Caki2 (cell line): ENCODE measurements at regions not wholly inside any gene's neighbourhood (a gene's known extent, or its start where the extent isn't known, plus 50 kb on each side); places are given as distances from the start of the nearest gene placed in this dataset.

Experiments
- DNase-seq: peaks from one replicate; pipeline ENCODE4 v3.0.0-alpha.2; 2015; ENCODE audit warnings: low read depth
- in situ Hi-C: cut with HindIII; loops from 2 replicates; pipeline ENCODE4 v1.10.0; 2016; ENCODE audit warnings: low sequenced_read_pairs, low pct_unique_long_range_greater_than_20kb, mixed read lengths

DNA sequence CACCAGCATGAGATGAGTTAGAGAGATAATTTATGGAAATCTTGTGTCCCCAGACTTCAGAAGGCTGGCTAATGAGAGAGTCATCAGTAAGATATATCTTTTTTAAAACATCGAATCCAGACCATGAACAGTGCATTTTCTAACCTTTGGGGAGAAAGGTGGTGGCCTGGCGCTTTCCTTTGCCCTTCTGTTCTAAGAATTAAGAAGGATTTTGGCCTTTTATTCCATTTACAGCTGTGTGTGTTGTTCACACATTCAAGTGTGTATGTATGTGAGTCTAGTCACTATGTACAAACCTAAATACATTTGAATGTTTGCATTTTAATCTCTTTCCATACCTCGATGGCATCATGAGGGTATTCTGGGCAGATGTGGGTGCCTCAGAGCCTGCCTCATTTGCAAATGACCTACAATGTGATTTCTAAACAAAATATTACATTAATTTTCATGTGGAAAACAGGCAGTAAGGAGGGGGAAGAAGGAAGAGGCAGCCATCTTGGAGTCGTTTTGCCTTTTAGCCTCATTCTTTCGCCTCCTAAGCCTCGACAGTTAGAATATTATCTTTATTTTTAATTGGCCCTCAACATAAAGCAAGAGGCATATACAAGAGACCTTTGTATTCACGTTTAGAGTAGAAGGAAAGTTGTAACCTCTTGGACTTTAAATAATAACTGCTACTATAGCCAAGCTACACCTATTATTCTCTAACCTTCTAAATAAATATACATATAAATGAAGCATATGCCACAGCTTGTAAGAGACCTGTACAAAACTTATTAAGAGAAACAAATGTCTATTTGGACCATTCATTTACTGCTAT, 125.3 kb upstream of the TMEM161B start:
- no peak for DNase-seq
- in situ Hi-C loops, result no loop called here

DNA sequence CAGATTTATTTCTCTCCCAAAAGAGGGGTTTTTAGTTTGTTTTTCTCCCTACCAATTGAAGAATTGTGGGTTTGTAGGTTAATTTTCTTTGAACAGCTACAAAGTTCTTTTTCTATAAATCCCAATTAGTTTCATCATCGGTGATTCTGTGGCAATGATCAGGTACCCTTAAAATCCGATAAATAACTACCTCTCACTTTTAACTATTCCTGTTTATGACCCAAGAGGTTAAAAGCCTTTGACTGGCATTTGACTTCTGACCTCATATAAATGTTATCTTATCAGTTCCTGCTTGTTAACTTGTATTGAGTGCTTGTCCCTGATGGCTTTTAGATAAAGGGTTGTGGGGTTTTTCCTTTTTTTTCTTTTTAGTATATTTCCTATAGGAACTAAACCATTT, 124.4 kb upstream of the TMEM161B start:
- no peak for DNase-seq
- in situ Hi-C loops, result no loop called here

DNA sequence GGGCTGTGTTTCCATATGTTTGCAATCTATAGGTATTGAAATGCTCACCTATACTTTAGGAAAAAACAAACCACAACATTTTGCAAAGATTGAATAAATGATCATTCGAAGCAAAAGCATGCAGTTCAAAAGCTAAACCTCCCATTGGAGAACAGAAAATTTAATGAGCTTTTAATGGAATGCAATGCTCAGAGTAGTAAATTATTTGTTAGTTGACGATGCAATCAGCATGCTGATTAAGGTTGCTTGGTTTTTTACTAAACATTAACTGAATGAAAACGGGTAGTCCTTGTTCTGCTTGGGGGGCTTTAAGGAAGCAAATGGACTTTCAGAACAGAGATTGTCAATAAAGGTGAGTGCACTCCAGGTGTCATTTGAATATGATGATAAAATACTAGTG, 123.3 kb upstream of the TMEM161B start:
- DNase-seq, result no peak
- in situ Hi-C loops, result no loop called here

DNA sequence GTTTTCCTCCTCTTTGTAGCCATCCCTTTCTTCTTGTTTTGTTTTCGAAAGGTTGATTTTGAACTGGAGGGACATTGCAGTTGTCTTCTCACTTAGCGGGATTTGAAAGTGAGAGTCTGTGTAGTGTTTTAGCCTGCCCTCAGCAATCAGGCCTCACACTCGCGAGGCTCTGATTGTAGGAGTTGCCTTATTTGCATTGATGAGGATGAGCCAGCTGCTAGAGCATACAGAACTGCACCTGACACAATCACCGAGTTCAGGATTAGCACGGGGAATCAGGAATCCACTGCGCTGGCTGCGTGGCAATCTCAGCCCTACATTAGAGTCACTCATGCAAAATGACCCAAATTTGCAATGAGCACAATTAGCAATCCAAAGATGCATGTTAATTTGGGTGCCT, 122.5 kb upstream of the TMEM161B start:
- in situ Hi-C loops, result no loop called here

DNA sequence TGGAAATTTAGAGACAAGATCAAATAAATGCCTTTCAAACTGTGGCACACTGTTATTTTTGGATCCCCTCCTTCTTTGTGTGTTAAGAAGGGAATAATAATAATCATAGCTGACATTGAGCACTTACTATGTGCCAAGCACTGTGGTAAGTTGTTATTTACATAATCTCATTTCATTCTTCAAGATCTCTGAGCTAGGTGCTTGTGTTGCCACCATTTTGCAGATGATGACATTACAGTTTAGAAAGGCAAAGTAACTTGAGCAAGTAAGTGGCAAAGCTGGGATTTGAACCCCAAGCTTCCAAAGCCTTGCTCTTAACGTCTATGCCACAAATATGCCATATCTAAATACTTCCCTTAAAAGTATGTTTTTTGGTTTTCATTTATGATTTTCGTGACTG, 121.8 kb upstream of the TMEM161B start:
- in situ Hi-C loops, result no loop called here
- DNase-seq, result no peak

More for the DNA sequence above, 122.5 kb upstream of the TMEM161B start:
- DNase-seq, result no peak

DNA sequence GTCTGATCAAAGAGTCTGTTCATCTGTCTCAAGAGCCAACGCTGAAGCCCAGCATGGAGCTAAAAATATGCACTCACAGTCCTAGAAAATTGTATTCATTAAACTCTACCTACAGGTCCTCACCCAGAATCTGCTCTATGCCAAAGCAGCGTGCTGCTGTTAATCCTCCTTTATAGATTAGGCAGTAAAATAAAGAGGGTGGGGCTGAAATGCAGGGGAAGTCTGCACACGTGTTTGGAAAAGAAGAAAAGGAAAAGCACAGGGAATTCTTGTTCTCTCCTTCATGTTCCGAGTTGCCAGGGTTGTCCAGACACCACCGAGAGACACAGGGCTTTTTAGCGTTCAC, 121.4 kb upstream of the TMEM161B start:
- no peak for DNase-seq
- in situ Hi-C loops, result no loop called here

DNA sequence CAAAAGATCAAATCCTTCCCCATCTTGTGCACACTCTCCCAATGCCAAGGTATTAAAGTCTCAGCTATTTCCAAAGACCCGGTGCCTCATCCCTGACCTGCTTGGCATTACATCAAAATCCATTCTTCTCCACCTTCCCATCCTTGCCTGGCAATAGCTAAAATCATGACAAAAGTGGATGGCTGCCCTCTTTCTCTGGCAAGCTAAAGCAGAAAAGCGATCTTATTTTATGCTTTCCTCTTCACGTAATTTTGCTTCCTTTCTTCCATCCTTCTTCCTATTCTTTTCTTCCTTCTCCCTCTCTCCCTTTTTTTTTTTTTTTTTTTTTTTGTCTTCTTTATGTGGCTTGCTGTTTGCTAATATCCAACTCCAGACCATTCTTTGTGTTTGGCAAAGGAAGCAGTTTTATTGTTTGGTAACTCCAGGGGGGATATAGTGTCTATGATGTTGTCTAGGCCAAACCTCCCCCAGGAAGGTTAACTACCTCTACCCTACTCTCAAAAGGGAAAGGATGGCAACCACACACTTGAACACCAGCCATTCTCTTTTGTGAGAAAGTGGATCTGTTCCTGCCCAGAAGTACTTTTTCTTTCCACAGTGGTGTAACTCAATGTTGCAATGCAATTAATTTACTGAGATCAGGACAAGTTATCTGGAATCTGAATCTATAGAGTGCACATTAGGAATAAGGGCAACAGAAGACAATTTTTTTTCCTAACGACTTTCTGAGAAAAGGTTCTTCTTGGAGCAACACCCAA, 120.9 kb upstream of the TMEM161B start:
- in situ Hi-C loops, result no loop called here
- DNase-seq, result no peak

DNA sequence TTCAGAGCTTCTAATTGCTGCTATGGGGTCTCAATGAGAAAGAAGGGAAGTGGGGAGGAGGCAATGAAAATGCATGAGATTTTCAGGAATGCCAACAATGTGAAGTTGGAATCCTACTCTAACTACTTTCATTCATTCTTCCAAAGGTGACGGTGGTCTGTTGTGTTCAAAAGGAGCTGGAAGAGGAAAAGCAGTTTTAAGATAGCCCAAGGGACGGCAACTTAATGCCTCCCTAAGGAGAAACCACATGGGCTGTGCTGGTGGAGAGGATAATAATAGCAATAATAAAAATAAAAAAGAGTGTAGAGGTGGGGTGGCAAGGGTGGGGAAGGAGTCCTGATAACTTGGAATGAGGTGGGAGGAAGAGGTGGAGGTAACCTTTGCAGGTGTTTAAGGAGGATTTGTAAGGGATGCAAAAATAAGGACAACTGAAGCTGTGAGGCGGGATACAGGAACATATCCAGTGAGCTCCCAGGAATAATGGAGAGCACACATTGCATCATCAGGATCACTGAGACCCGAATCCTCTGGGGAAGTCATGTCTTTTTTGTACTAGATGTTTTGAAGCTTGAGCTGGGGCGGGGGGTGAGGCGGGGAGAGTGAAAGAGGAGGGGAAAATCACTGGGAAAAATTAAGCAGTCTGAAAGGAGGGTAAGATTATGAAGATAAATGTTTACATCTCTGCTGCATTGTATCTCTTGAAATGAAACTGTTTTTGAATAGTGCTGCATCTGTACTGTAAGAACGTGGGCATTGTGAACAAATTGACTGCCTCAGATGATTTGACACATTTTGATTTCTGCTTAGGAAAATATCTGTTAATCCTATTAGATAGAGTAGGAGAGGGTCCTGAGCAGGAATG, 120.1 kb upstream of the TMEM161B start:
- in situ Hi-C loops, result no loop called here
- no peak for DNase-seq

DNA sequence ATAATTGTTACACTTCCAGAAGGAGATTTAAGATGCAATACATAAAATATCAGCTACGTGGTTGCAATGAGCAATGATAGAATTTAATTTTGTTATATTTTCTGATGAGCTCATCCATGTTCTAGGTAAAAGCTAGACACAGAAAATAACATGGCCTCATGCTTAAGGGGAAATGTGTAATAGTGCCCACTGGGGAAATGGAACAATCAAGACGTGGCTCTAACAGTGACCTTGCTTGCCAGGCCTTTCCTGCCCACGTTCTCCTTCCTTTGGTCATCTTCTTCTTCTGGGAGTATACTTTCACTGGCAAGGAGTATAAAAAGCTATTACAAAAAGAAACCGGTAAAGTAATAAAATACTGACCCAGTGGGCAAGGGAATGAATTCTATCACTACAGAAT, 116.2 kb upstream of the TMEM161B start:
- no peak for DNase-seq
- in situ Hi-C loops, result no loop called here

DNA sequence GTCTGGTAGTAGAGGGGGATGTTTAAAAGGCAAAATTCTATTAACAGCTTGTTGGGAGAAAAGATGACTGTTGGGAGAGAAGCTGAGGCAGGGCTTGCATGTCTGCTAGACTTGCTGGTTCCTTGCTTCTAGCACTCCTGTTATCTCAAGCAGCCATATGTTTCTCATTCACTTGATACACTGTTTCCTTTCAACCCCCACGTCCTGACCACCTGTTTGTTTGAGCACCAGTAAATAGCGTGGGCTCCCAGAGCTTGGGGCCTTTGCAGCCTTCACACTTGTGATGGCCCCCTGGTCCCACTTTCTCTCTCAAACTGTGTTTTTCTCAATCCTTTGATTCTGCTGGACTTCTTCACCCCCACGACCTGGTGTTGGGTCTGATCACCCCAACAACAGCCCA, 111.7 kb upstream of the TMEM161B start:
- DNase-seq, result no peak
- in situ Hi-C loops, result no loop called here

DNA sequence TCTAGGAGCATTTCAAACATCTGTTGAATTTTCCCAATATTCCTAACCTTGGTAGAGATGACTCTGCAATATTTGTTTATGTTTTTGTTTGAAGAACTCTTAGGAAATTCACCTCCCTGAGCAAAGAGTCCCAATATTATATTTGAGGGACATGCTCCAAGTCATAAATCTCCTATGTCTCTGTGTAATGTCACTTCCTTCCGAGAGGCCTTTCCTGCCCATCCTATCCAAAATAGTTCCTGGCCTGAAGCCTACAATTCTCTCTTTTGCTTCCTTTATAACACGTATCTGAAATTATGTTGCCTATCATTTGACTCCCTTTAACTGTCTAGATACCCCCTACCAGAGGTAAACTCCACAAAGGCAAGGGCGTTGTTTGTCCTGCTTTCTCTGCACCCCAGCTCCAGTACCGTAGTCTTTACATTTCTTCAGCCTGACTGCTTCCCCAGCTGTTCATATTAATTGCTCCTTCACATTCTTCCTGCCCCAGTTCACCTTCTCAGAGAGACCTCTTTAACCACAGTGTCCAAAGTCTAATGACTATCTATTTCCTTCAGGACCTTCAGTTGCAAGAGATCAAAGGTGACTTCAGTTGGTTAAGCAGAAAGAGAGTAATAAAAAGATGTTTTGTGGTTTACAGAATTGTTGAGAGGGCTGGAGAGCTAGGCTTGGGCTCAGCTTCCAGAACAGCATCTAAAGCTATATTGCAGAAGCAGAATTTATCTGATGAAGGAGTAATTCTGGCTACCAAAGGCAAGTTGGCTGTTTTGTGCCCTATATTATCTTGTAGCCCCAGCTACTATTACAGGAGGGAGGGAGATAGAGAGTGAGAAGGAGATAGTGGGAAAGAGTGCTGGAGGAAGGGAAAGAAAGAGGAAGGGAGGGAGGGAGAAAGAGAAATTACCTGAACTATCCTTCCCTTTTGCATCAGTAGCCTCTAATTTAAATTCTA, 109.3 kb upstream of the TMEM161B start:
- DNase-seq, result no peak
- in situ Hi-C loops, result no loop called here

DNA sequence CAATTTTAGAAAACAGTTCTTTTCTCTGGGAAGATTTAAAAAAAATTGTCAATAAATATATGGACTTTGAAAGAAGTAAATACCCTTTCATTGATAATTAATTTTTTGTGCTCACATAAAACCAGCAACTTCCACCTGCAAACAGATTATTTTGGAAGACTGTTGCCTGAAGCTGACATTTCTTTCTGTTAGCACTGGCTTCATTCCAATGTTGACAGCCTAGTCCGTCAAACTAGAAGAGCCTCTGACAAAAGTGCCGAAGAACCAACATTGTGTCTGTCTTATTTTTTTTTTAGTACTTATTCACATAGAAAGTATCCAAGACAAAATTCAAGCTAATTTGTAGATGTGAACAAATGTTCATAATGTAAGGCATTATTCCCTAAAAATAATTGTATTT, 108.6 kb upstream of the TMEM161B start:
- no peak for DNase-seq
- in situ Hi-C loops, result no loop called here

DNA sequence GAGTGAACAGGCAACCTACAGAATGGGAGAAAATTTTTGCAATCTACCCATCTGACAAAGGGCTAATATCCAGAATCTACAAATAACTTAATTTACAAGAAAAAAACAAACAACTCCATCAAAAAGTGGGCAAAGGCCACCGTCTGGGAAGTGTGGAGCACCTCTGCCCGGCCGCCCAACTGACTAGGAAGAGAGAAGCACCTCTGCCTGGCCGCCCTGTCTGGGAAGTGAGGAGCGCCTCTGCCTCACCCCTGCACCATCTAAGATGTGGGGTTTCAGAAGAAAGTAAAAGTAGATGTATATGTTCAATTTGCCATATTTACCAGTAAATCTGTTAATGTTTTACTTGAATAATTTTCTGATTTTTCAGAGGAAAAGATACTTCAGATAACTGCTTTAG, 108.1 kb upstream of the TMEM161B start:
- in situ Hi-C loops, result no loop called here
- no peak for DNase-seq

DNA sequence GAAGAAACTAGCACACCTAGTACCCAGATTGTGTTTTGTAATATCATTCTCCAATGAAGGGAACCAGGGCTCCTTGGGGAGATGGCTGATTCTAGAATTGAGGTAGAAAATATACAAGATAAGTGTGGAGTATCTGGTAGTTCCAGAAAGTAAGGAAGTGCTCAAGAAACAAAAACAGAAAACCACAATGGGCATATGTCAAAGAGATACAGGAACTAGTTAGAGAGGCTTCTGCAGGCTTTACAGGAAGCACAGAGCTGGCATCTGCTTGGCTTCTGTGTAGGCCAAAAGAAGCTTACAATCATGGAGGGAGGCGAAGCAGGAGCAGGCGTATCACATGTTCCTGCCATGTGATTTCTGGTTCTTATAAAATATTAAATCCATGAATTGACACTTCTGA, 105.7 kb upstream of the TMEM161B start:
- no peak for DNase-seq
- in situ Hi-C loops, result no loop called here

DNA sequence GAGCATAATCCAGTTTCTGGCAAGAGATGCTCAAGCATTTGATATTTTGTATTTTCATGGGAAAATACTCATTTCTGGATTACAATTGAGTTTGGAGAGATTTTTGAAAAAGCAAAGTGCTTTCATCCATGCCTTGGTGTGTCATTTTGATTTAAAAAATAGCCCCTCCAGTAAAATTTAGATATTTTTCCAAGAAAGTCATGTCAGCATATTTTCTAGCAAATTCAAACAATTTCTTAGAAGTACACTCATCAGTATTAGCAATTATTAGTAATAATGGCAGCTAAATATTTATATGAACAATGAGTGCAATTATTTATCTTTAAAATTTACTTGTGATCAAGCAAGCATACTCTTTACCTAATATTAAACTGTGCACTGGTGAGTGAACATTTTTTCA, 102.2 kb upstream of the TMEM161B start:
- in situ Hi-C loops, result no loop called here
- no peak for DNase-seq

DNA sequence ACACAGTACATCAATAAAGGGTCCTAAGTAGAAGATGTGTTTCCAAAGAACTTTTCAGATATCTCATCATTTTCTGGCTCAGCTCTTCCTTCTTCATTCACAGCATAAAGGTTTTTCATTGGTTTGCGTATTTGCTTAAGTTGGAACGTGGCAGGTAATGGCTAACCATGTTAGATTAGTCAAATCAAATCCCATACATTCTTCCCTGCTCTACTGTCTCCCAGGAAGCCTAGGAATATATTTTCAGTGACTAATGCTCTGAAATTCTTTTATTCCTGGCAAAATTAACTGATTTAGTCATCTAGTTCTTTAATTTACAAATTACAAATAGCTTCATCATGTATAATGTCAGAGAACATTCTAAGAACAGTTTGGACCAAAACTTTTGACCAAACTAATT, 99.6 kb upstream of the TMEM161B start:
- in situ Hi-C loops, result no loop called here

DNA sequence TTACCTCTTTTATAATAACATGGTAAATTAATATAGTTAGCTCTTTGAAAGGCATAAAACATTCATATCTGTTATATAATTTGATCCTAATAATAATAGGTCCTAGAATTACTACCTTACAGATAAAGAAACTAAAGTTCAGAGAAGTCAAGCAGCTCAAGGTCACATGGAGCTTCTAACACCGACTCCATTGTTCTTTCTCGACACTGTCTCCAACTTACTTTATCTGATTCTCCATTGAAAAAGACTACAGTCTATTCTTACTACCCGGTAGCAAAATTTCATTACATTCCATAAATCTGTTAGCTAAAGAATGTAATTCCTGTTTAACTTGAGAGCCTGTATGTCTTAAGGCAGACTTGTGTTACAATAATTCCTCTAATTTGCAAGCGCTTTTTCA, 96.3 kb upstream of the TMEM161B start:
- DNase-seq, result no peak
- in situ Hi-C loops, result no loop called here

More for the DNA sequence above, 99.6 kb upstream of the TMEM161B start:
- no peak for DNase-seq

DNA sequence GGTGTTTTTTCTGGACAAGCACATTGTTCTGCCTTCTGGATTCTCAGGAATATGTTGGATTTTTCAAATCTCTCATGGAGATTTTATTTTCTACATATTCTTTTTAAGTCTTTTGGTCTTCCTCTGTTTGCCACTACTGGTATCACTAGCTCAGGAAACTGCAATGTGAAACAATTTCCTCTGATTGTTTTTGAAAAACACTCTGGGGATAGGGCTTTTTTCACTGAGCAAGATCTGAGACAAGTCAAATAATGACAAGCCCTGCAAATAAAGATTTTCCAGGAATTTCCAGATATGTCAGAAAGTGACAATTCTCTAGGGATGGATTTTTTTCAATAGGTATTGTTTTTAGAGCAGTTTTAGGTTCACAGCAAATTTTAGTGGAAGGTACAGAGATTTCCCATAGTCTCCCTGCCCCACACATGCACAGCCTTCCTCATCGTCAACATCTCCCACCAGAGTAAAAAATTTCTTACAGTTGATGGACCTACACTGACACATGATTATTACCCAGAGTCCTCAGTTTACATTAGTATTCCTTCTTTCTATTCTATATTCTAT, 86.9 kb upstream of the TMEM161B start:
- no peak for DNase-seq
- in situ Hi-C loops, result no loop called here
